ENCODE measurements at regions not wholly inside any gene's neighbourhood (a gene's known extent, or its start where the extent isn't known, plus 50 kb on each side); places are given as distances from the start of the nearest gene placed in this dataset.

GRCh38 chr21:34192646-34193285 lies 119.4 kb downstream of the MRPS6 start:
- DNase-seq (ENCODE audit: low spot score), result peak; percentile 7

GRCh38 chr21:34195335-34195734 lies 122.0 kb downstream of the MRPS6 start:
- no peak for DNase-seq (ENCODE audit: low spot score)

GRCh38 chr21:34196996-34197395 lies 123.6 kb downstream of the MRPS6 start:
- DNase-seq (ENCODE audit: low spot score), result no peak

GRCh38 chr21:34197561-34197960 lies 124.2 kb downstream of the MRPS6 start:
- DNase-seq (ENCODE audit: low spot score), result no peak

GRCh38 chr21:34198231-34199120 lies 125.1 kb downstream of the MRPS6 start:
- DNase-seq (ENCODE audit: low spot score), result no peak

GRCh38 chr21:34199121-34199910 lies 125.9 kb downstream of the MRPS6 start:
- DNase-seq (ENCODE audit: low spot score), result no peak

- no peak for DNase-seq (ENCODE audit: low spot score)
These were observed 127.0 kb downstream of the MRPS6 start for GRCh38 chr21:34200288-34200905.

- no peak for DNase-seq (ENCODE audit: low spot score)
These were observed 127.6 kb downstream of the MRPS6 start for GRCh38 chr21:34201001-34201400.

GRCh38 chr21:34201481-34201858 lies 128.1 kb downstream of the MRPS6 start:
- DNase-seq (ENCODE audit: low spot score), result no peak

GRCh38 chr21:34202553-34203372 lies 129.4 kb downstream of the MRPS6 start:
- peak; percentile 86 for DNase-seq (ENCODE audit: low spot score)

GRCh38 chr21:34203851-34204420 lies 130.6 kb downstream of the MRPS6 start:
- no peak for DNase-seq (ENCODE audit: low spot score)

- no peak for DNase-seq (ENCODE audit: low spot score)
These were observed 131.4 kb downstream of the MRPS6 start for GRCh38 chr21:34204481-34205439.

GRCh38 chr21:34205811-34206571 lies 132.6 kb downstream of the MRPS6 start:
- DNase-seq (ENCODE audit: low spot score), result no peak

GRCh38 chr21:34213959-34214358 lies 140.6 kb downstream of the MRPS6 start:
- DNase-seq (ENCODE audit: low spot score), result no peak

GRCh38 chr21:34215501-34215900 lies 142.1 kb downstream of the MRPS6 start:
- DNase-seq (ENCODE audit: low spot score), result no peak

- DNase-seq (ENCODE audit: low spot score), result no peak
These were observed 142.7 kb downstream of the MRPS6 start for GRCh38 chr21:34215911-34216717.

GRCh38 chr21:34216718-34217032 lies 143.3 kb downstream of the MRPS6 start:
- DNase-seq (ENCODE audit: low spot score), result no peak

GRCh38 chr21:34217263-34217662 lies 143.9 kb downstream of the MRPS6 start:
- DNase-seq (ENCODE audit: low spot score), result no peak
